AG10803 (cell line): ENCODE measurements at regions not wholly inside any gene's neighbourhood (a gene's known extent, or its start where the extent isn't known, plus 50 kb on each side); places are given as distances from the start of the nearest gene placed in this dataset.

ENCODE experiments used
- DNase-seq: peaks from one replicate; pipeline ENCODE4 v3.0.0; 2010; ENCODE audit warnings: low read depth
- H3K4me3 ChIP-seq: 2 replicates; pipeline ENCODE4 v1.5.1; 2011; ENCODE audit warnings: mild to moderate bottlenecking, low read length, control low read depth
- CTCF ChIP-seq: conservative IDR thresholded peaks from 2 replicates; pipeline ENCODE4 v1.5.1; 2011; ENCODE audit warnings: mild to moderate bottlenecking, low read length, control low read depth, inconsistent platforms

DNA sequence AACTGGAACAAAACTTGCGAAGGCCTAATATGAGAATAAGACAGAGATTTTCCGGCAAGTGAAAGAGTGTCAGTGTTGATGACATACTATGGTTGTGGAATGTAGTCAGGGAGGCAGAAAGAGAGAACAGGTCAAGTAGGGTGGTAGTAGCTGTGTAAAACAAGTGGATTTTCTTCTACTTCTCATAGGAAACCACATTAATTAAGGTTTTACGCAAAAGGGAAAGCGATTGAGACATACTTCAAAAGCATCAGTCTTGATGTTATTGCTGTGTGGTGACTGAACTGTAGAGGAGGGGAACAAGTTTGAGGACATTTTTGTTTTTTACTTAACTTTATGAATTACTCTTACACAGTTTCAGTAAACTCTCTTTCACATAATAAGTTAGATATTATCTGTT, 186.0 kb upstream of the CNTN5 start:
- TF ChIP-seq CTCF, result no peak
- H3K4me3 ChIP-seq, result no peak overlapping the region
- no peak for DNase-seq

GRCh38 chr11:98835335-98835734, 185.4 kb upstream of the CNTN5 start:
- no peak for DNase-seq
- no peak overlapping the region for H3K4me3 ChIP-seq
- no peak for TF ChIP-seq CTCF

DNA sequence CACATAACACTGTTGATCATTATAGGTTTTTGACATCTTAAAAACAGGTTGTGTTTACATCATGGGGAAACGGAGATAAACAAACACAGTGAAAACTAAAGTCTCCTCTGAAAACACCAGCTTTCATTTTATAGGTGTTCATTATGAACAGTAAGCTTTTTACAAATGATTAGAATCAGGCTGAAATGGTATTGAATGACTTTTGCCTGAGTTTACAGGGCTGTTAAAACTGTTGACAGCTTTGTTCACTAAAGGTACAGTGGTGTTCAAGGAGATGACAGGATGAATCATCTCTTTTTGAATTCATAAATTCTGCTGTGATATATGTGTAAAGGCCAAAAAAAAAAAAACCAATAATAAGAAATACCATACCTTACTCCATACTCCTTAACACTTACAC, 184.6 kb upstream of the CNTN5 start:
- no peak for DNase-seq
- H3K4me3 ChIP-seq, result no peak overlapping the region
- no peak for TF ChIP-seq CTCF

DNA sequence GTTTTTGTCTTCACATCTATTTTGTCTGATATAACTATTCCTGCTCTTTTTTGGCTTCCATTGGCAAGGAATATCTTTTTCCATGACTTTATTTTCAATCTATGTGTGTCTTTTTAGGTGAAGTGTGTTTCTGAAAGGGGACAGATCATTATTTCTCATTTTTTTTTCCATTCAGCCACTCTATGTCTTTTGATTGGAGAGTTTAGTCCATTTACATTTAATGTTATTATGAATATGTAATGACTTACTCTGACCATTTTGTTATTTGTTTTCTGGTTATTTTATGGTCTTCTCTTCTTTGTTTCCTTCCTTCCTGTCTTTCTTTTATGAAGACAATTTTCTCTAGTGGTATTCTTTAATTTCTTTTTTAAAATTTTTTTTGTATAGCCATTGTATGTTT, 178.6 kb upstream of the CNTN5 start:
- no peak for DNase-seq
- no peak for TF ChIP-seq CTCF
- H3K4me3 ChIP-seq, result no peak overlapping the region

GRCh38 chr11:98862169-98862568, 158.6 kb upstream of the CNTN5 start:
- no peak for TF ChIP-seq CTCF
- no peak for DNase-seq

DNA sequence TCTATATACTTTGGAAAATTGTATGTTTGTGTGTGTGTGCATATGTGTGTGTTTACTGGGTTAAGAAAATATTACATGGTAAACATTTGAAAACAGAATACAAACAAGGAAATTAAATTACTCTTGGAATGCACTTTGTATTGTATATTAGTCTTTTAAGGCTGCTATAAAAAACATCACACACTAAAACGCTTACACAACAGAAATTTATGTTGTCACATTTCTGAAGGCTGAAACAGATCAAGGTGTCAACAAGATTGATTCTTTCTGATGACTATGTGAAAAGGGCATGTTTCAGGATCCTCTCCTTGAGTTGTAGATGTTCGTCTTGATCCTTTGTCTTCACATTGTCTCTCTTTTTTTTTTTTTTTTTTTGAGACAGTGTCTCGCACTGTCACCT, 149.1 kb upstream of the CNTN5 start:
- TF ChIP-seq CTCF, result no peak
- H3K4me3 ChIP-seq, result no peak overlapping the region
- no peak for DNase-seq

More at GRCh38 chr11:98862169-98862568, 158.6 kb upstream of the CNTN5 start:
- no peak overlapping the region for H3K4me3 ChIP-seq

- no peak for DNase-seq
- TF ChIP-seq CTCF, result no peak
- H3K4me3 ChIP-seq, result no peak overlapping the region
Observed at GRCh38 chr11:98874050-98874449, 146.7 kb upstream of the CNTN5 start.
